Osteoblast (primary cell): ENCODE measurements at regions not wholly inside any gene's neighbourhood (a gene's known extent, or its start where the extent isn't known, plus 50 kb on each side); places are given as distances from the start of the nearest gene placed in this dataset.

Source experiments
- DNase-seq: peaks from one replicate; pipeline ENCODE4 v3.0.0; 2011; ENCODE audit warnings: low spot score, mixed read lengths; ENCODE audit not compliant: insufficient read length; ENCODE audit errors: missing footprints
- H2AFZ ChIP-seq: 2 replicates; pipeline ENCODE4 v1.6.0; 2011; ENCODE audit warnings: mild to moderate bottlenecking, low read length
- H3K27ac ChIP-seq: 2 replicates; pipeline ENCODE4 v1.5.1; 2011; ENCODE audit warnings: mild to moderate bottlenecking, low read depth, low read length, moderate library complexity
- H3K27me3 ChIP-seq: 2 replicates; pipeline ENCODE4 v1.6.0; 2012; ENCODE audit warnings: mild to moderate bottlenecking, control low read depth, inconsistent platforms, low read length, moderate library complexity; ENCODE audit not compliant: insufficient read depth
- H3K36me3 ChIP-seq: 2 replicates; pipeline ENCODE4 v1.5.1; 2011; ENCODE audit warnings: mild to moderate bottlenecking, low read length, control low read depth, moderate library complexity; ENCODE audit not compliant: insufficient read depth
- H3K4me1 ChIP-seq: 2 replicates; pipeline ENCODE4 v1.5.1; 2011; ENCODE audit warnings: mild to moderate bottlenecking, low read length, control low read depth, moderate library complexity; ENCODE audit not compliant: insufficient read depth
- H3K4me2 ChIP-seq: 2 replicates; pipeline ENCODE4 v1.6.0; 2011; ENCODE audit warnings: mild to moderate bottlenecking, low read length; ENCODE audit not compliant: insufficient read depth
- H3K4me3 ChIP-seq: fragments of 200-600 bp; sonication (generic); 3 replicates; pipeline ENCODE4 v1.5.1; 2012; ENCODE audit warnings: mild to moderate bottlenecking, low read length, inconsistent platforms; ENCODE audit not compliant: insufficient read depth
- H3K79me2 ChIP-seq: 2 replicates; pipeline ENCODE4 v1.6.0; 2012; ENCODE audit warnings: mild to moderate bottlenecking, low read length, control low read depth, inconsistent platforms; ENCODE audit not compliant: insufficient read depth
- H3K9me3 ChIP-seq: 2 replicates; pipeline ENCODE4 v1.5.1; 2011; ENCODE audit warnings: low read depth, low read length, control low read depth
- H4K20me1 ChIP-seq: 2 replicates; pipeline ENCODE4 v1.6.0; 2012; ENCODE audit warnings: mild to moderate bottlenecking, low read length, control low read depth; ENCODE audit not compliant: insufficient read depth
- CTCF ChIP-seq: IDR thresholded peaks from 2 replicates; pipeline ENCODE4 v1.5.1; 2011; ENCODE audit warnings: mild to moderate bottlenecking, low read depth, low read length, moderate library complexity; ENCODE audit errors: extremely low read depth

- TF ChIP-seq CTCF, result no peak
- Histone ChIP-seq H3K27me3 (no peaks in the 10 kb centered on the region), H3K4me3 (no peak overlapping the region), H4K20me1 (no peaks in the 10 kb centered on the region), H3K79me2 (no peaks in the 10 kb centered on the region), H3K4me1 (no peaks in the 10 kb centered on the region), H3K4me2 (no peak overlapping the region), H3K27ac (no peak overlapping the region), H2AFZ (no peak overlapping the region), H3K9me3 (no peaks in the 10 kb centered on the region), H3K36me3 (no peaks in the 10 kb centered on the region)
- peak; percentile 53 for DNase-seq
Measured at GRCh38 chr22:49305966-49306631, 521.6 kb downstream of the BRD1 start.

- Histone ChIP-seq H4K20me1 (no peaks in the 10 kb centered on the region), H3K79me2 (no peaks in the 10 kb centered on the region), H3K4me3 (no peak overlapping the region), H2AFZ (no peak overlapping the region), H3K36me3 (no peaks in the 10 kb centered on the region), H3K4me1 (no peaks in the 10 kb centered on the region), H3K27me3 (no peaks in the 10 kb centered on the region), H3K4me2 (no peak overlapping the region), H3K9me3 (no peaks in the 10 kb centered on the region), H3K27ac (no peak overlapping the region)
- DNase-seq, result no peak
- peak; percentile 10 for TF ChIP-seq CTCF
Measured at GRCh38 chr22:49305214-49305965, 522.3 kb downstream of the BRD1 start.

GRCh38 chr22:49303781-49304461, 523.8 kb downstream of the BRD1 start:
- H3K9me3 ChIP-seq, result no peaks in the 10 kb centered on the region
- no peak overlapping the region for H3K4me3 ChIP-seq
- no peak overlapping the region for H3K4me2 ChIP-seq
- no peaks in the 10 kb centered on the region for H3K27me3 ChIP-seq
- no peaks in the 10 kb centered on the region for H4K20me1 ChIP-seq
- no peaks in the 10 kb centered on the region for H3K79me2 ChIP-seq
- peak; percentile 17 for DNase-seq
- H3K36me3 ChIP-seq, result no peaks in the 10 kb centered on the region
- H2AFZ ChIP-seq, result no peak overlapping the region
- no peak for TF ChIP-seq CTCF
- no peaks in the 10 kb centered on the region for H3K4me1 ChIP-seq
- no peak overlapping the region for H3K27ac ChIP-seq
